Smooth muscle cell (in vitro differentiated cells): ENCODE measurements at regions not wholly inside any gene's neighbourhood (a gene's known extent, or its start where the extent isn't known, plus 50 kb on each side); places are given as distances from the start of the nearest gene placed in this dataset.

ENCODE experiments used
- DNase-seq: peaks from one replicate; lab custom pipeline; 2025; ENCODE audit not compliant: unreplicated experiment; lab: John Stamatoyannopoulos, UW
- H2AFZ ChIP-seq: fragments of 200-600 bp; sonication (generic); 2 replicates; pipeline ENCODE4 v1.6.0; 2016; ENCODE audit warnings: antibody characterized with exemption, low read depth, mild to moderate bottlenecking
- H3F3A ChIP-seq: fragments of 200-600 bp; sonication (generic); 2 replicates; pipeline ENCODE4 v1.6.0; 2017; ENCODE audit warnings: antibody characterized with exemption, low read depth
- H3K27ac ChIP-seq: fragments of 200-600 bp; sonication (generic); 2 replicates; pipeline ENCODE4 v1.5.1; 2016; ENCODE audit warnings: low read depth, mild to moderate bottlenecking
- H3K27me3 ChIP-seq: fragments of 200-600 bp; sonication (generic); 2 replicates; pipeline ENCODE4 v1.6.1; 2016; ENCODE audit warnings: low read depth, mild to moderate bottlenecking
- H3K36me3 ChIP-seq: fragments of 200-600 bp; sonication (generic); 2 replicates; pipeline ENCODE4 v1.5.1; 2016; ENCODE audit warnings: low read depth
- H3K4me1 ChIP-seq: fragments of 200-600 bp; sonication (generic); 2 replicates; pipeline ENCODE4 v1.5.1; 2016; ENCODE audit warnings: low read depth
- H3K4me2 ChIP-seq: fragments of 200-600 bp; sonication (generic); 2 replicates; pipeline ENCODE4 v1.6.0; 2016; ENCODE audit warnings: mild to moderate bottlenecking
- H3K4me3 ChIP-seq: fragments of 200-600 bp; sonication (generic); 2 replicates; pipeline ENCODE4 v1.5.1; 2016; ENCODE audit warnings: mild to moderate bottlenecking
- H3K79me2 ChIP-seq: fragments of 200-600 bp; sonication (generic); 2 replicates; pipeline ENCODE4 v1.6.0; 2016; ENCODE audit warnings: low read depth, mild to moderate bottlenecking
- H3K9ac ChIP-seq: fragments of 200-600 bp; sonication (generic); 2 replicates; pipeline ENCODE4 v1.6.0; 2016; ENCODE audit warnings: low read depth
- H3K9me3 ChIP-seq: fragments of 200-600 bp; sonication (generic); replicated peaks from 2 replicates; pipeline ENCODE4 v1.5.1; 2016; ENCODE audit warnings: low read depth
- H4K20me1 ChIP-seq: fragments of 200-600 bp; sonication (generic); 2 replicates; pipeline ENCODE4 v1.6.0; 2016; ENCODE audit warnings: low read depth
- CTCF ChIP-seq: fragments of 200-600 bp; sonication (generic); IDR thresholded peaks from 2 replicates; pipeline ENCODE4 v1.5.1; 2017; ENCODE audit warnings: borderline replicate concordance, mild to moderate bottlenecking, antibody characterized with exemption; ENCODE audit not compliant: insufficient read depth, poor library complexity, severe bottlenecking
- WGBS: methylation state at CpG from one replicate; pipeline ENCODE4 v1.1.7; 2016; ENCODE audit warnings: low lambda C conversion rate; 5-methylcytosine and 5-hydroxymethylcytosine counted together

GRCh38 chr10:109282510-109282909 is 640.8 kb downstream of the XPNPEP1 start:
- H3K4me1 ChIP-seq: peaks cover 8% of the 10 kb centered on the region

GRCh38 chr10:109281347-109281746 is 642.0 kb downstream of the XPNPEP1 start:
- H3K27ac ChIP-seq: no peak overlapping the region

More at GRCh38 chr10:109282510-109282909, 640.8 kb downstream of the XPNPEP1 start:
- no peaks in the 10 kb centered on the region for H3K27me3 ChIP-seq
- peak overlapping the region; percentile 65 for H3K4me2 ChIP-seq
- no peaks in the 10 kb centered on the region for H4K20me1 ChIP-seq
- no peaks in the 10 kb centered on the region for H3K36me3 ChIP-seq
- H3K9me3 ChIP-seq: no peaks in the 10 kb centered on the region
- H3K27ac ChIP-seq: peak overlapping the region; percentile 57
- no peak for TF ChIP-seq CTCF
- no peak for DNase-seq
- H3K4me3 ChIP-seq: no peak overlapping the region
- H3K9ac ChIP-seq: no peak overlapping the region
- H2AFZ ChIP-seq: no peak overlapping the region
- no peaks in the 10 kb centered on the region for H3K79me2 ChIP-seq
- no peaks in the 10 kb centered on the region for H3F3A ChIP-seq

GRCh38 chr10:109280837-109281236 is 642.5 kb downstream of the XPNPEP1 start:
- no peaks in the 10 kb centered on the region for H3K9me3 ChIP-seq
- no peak overlapping the region for H3K4me2 ChIP-seq
- 94% methylated on average over 8 of the region's 8 CpGs for WGBS
- no peak for DNase-seq
- H3K27ac ChIP-seq: no peak overlapping the region
- no peaks in the 10 kb centered on the region for H3K79me2 ChIP-seq
- no peak for TF ChIP-seq CTCF
- H4K20me1 ChIP-seq: no peaks in the 10 kb centered on the region
- no peaks in the 10 kb centered on the region for H3K36me3 ChIP-seq
- H3K4me3 ChIP-seq: no peak overlapping the region
- H3K9ac ChIP-seq: no peak overlapping the region
- H2AFZ ChIP-seq: no peak overlapping the region
- no peaks in the 10 kb centered on the region for H3F3A ChIP-seq
- H3K27me3 ChIP-seq: no peaks in the 10 kb centered on the region
- H3K4me1 ChIP-seq: peaks cover 8% of the 10 kb centered on the region

More at GRCh38 chr10:109281347-109281746, 642.0 kb downstream of the XPNPEP1 start:
- Histone ChIP-seq H3F3A (no peaks in the 10 kb centered on the region), H3K27me3 (no peaks in the 10 kb centered on the region), H3K4me3 (no peak overlapping the region), H3K79me2 (no peaks in the 10 kb centered on the region), H3K36me3 (no peaks in the 10 kb centered on the region), H4K20me1 (no peaks in the 10 kb centered on the region), H3K9ac (no peak overlapping the region), H2AFZ (no peak overlapping the region), H3K9me3 (no peaks in the 10 kb centered on the region), H3K4me2 (no peak overlapping the region), H3K4me1 (peaks cover 8% of the 10 kb centered on the region)
- DNase-seq: no peak
- WGBS: 100% methylated on average over 1 of the region's 1 CpG
- TF ChIP-seq CTCF: no peak

- Histone ChIP-seq H3K9ac (no peak overlapping the region), H3K9me3 (no peaks in the 10 kb centered on the region), H3K4me2 (no peak overlapping the region), H3K4me3 (no peak overlapping the region), H3K27me3 (no peaks in the 10 kb centered on the region), H3F3A (no peaks in the 10 kb centered on the region), H2AFZ (peak overlapping the region; percentile 36), H3K27ac (no peak overlapping the region), H3K36me3 (no peaks in the 10 kb centered on the region), H3K4me1 (peaks cover 4% of the 10 kb centered on the region), H3K79me2 (no peaks in the 10 kb centered on the region), H4K20me1 (no peaks in the 10 kb centered on the region)
- no peak for TF ChIP-seq CTCF
- DNase-seq: no peak
- 88% methylated on average over 1 of the region's 1 CpG for WGBS
Measured at GRCh38 chr10:109277456-109277855, 645.9 kb downstream of the XPNPEP1 start.
